MM.1S (cell line): ENCODE measurements at regions not wholly inside any gene's neighbourhood (a gene's known extent, or its start where the extent isn't known, plus 50 kb on each side); places are given as distances from the start of the nearest gene placed in this dataset.

Experiments
- CTCF ChIP-seq: fragments of 300-600 bp; sonication (generic); IDR thresholded peaks from 2 replicates; pipeline ENCODE4 v1.5.1; 2016; ENCODE audit warnings: antibody characterized with exemption, low read length, mixed read lengths
- EZH2 ChIP-seq: fragments of 300-600 bp; sonication (generic); optimal IDR thresholded peaks from 2 replicates; pipeline ENCODE3; 2017; ENCODE audit warnings: low read depth, mild to moderate bottlenecking, antibody characterized with exemption, low read length, mixed read lengths

- TF ChIP-seq CTCF (no peak), EZH2 (no peak)
Observed at GRCh38 chr7:106591146-106591545, 69.8 kb downstream of the CCDC71L start.
